Esophagus mucosa (tissue), 1 donor: ENCODE measurements at regions not wholly inside any gene's neighbourhood (a gene's known extent, or its start where the extent isn't known, plus 50 kb on each side); places are given as distances from the start of the nearest gene placed in this dataset.
A peak's percentile ranks its signal among the peaks of the same experiment; 100 is the strongest.

Experiments
- ATAC-seq: fragments of 200-7000 bp; cut with Tn5 transposase; one replicate; pipeline ENCODE4 v1.9.1; 2020
- donor health status: DM: yes; HTN: yes; CAD: no.

GRCh38 chr13:22014469-22014868, 343.6 kb downstream of the FGF9 start:
- peak; percentile 72 for ATAC-seq

- ATAC-seq, result no peak
Measured at GRCh38 chr13:22017226-22017625, 346.4 kb downstream of the FGF9 start.

GRCh38 chr13:22018076-22018835, 347.4 kb downstream of the FGF9 start:
- ATAC-seq, result no peak

GRCh38 chr13:22018836-22019210, 347.9 kb downstream of the FGF9 start:
- ATAC-seq, result no peak

- ATAC-seq, result no peak
Measured at GRCh38 chr13:22024381-22024994, 353.6 kb downstream of the FGF9 start.

GRCh38 chr13:22027566-22027965, 356.7 kb downstream of the FGF9 start:
- ATAC-seq, result no peak

GRCh38 chr13:22028831-22029230, 358.0 kb downstream of the FGF9 start:
- no peak for ATAC-seq

GRCh38 chr13:22030321-22030720, 359.4 kb downstream of the FGF9 start:
- ATAC-seq, result no peak

- ATAC-seq, result no peak
Measured at GRCh38 chr13:22031702-22032286, 360.9 kb downstream of the FGF9 start.

- no peak for ATAC-seq
Measured at GRCh38 chr13:22032905-22033304, 362.0 kb downstream of the FGF9 start.

GRCh38 chr13:22039961-22040360, 369.1 kb downstream of the FGF9 start:
- ATAC-seq, result no peak

- no peak for ATAC-seq
Measured at GRCh38 chr13:22040810-22041364, 370.0 kb downstream of the FGF9 start.

- no peak for ATAC-seq
Measured at GRCh38 chr13:22041741-22042140, 370.9 kb downstream of the FGF9 start.

- ATAC-seq, result peak; percentile 72
Measured at GRCh38 chr13:22047082-22047784, 376.4 kb downstream of the FGF9 start.

GRCh38 chr13:22047785-22048104, 376.9 kb downstream of the FGF9 start:
- ATAC-seq, result no peak

GRCh38 chr13:22049384-22049783, 378.5 kb downstream of the FGF9 start:
- ATAC-seq, result no peak

GRCh38 chr13:22050951-22051563, 380.2 kb downstream of the FGF9 start:
- ATAC-seq, result no peak

- no peak for ATAC-seq
Measured at GRCh38 chr13:22053053-22053452, 382.2 kb downstream of the FGF9 start.

GRCh38 chr13:22055259-22055658, 384.4 kb downstream of the FGF9 start:
- ATAC-seq, result no peak

- no peak for ATAC-seq
Measured at GRCh38 chr13:22060187-22060586, 389.3 kb downstream of the FGF9 start.

- no peak for ATAC-seq
Measured at GRCh38 chr13:22061371-22061805, 390.5 kb downstream of the FGF9 start.

GRCh38 chr13:22061806-22062391, 391.0 kb downstream of the FGF9 start:
- ATAC-seq, result no peak
